HuH-7.5 (cell line): ENCODE measurements at regions not wholly inside any gene's neighbourhood (a gene's known extent, or its start where the extent isn't known, plus 50 kb on each side); places are given as distances from the start of the nearest gene placed in this dataset.

ENCODE experiments used
- DNase-seq: peaks from one replicate; pipeline ENCODE4 v3.0.0; 2011; ENCODE audit warnings: low spot score

GRCh38 chr2:143918465-143918989 is 601.4 kb downstream of the ZEB2 start:
- DNase-seq = no peak

- no peak for DNase-seq
Observed at GRCh38 chr2:143916781-143917180, 603.1 kb downstream of the ZEB2 start.

- DNase-seq = no peak
Observed at GRCh38 chr2:143909577-143910353, 610.2 kb downstream of the ZEB2 start.

- DNase-seq = no peak
Observed at GRCh38 chr2:143908843-143909242, 611.1 kb downstream of the ZEB2 start.

- no peak for DNase-seq
Observed at GRCh38 chr2:143907801-143908200, 612.1 kb downstream of the ZEB2 start.

GRCh38 chr2:143906850-143907249 is 613.1 kb downstream of the ZEB2 start:
- DNase-seq = no peak

- DNase-seq = no peak
Observed at GRCh38 chr2:143905587-143905986, 614.3 kb downstream of the ZEB2 start.

GRCh38 chr2:143903172-143903856 is 616.6 kb downstream of the ZEB2 start:
- DNase-seq = no peak

GRCh38 chr2:143901185-143901842 is 618.6 kb downstream of the ZEB2 start:
- no peak for DNase-seq

GRCh38 chr2:143899987-143900386 is 619.9 kb downstream of the ZEB2 start:
- DNase-seq = no peak

GRCh38 chr2:143893371-143893770 is 626.5 kb downstream of the ZEB2 start:
- no peak for DNase-seq

GRCh38 chr2:143891879-143892308 is 628.0 kb downstream of the ZEB2 start:
- DNase-seq = no peak

- no peak for DNase-seq
Observed at GRCh38 chr2:143890798-143891197, 629.1 kb downstream of the ZEB2 start.

- no peak for DNase-seq
Observed at GRCh38 chr2:143889216-143889615, 630.7 kb downstream of the ZEB2 start.

- no peak for DNase-seq
Observed at GRCh38 chr2:143885461-143885860, 634.5 kb downstream of the ZEB2 start.

- no peak for DNase-seq
Observed at GRCh38 chr2:143881246-143881645, 638.7 kb downstream of the ZEB2 start.

GRCh38 chr2:143877876-143878530 is 641.9 kb downstream of the ZEB2 start:
- no peak for DNase-seq

GRCh38 chr2:143877056-143877455 is 642.9 kb downstream of the ZEB2 start:
- no peak for DNase-seq

GRCh38 chr2:143875295-143876233 is 644.4 kb downstream of the ZEB2 start:
- no peak for DNase-seq

GRCh38 chr2:143873886-143874285 is 646.0 kb downstream of the ZEB2 start:
- DNase-seq = no peak

- DNase-seq = no peak
Observed at GRCh38 chr2:143870696-143871095, 649.2 kb downstream of the ZEB2 start.
